GM10248 (cell line): ENCODE measurements at regions not wholly inside any gene's neighbourhood (a gene's known extent, or its start where the extent isn't known, plus 50 kb on each side); places are given as distances from the start of the nearest gene placed in this dataset.
"Not testable (repeated sequence)": the region's sequence is repeated elsewhere in the genome, so short reads cannot be mapped to it uniquely, and the experiment has no call there.

Experiments
- CTCF ChIA-PET: fragments of 300-600 bp; sonication (Branson Sonifier 250); formaldehyde crosslinking; extraction: SDS; loops from one replicate; lab custom pipeline; 2021; ENCODE audit warnings: antibody characterized with exemption; lab: Yijun Ruan, JAX
- POLR2A ChIA-PET: fragments of 350-650 bp; sonication (Branson Sonifier 250); formaldehyde crosslinking; extraction: SDS; loops from one replicate; lab custom pipeline; 2020; ENCODE audit warnings: antibody characterized with exemption; lab: Yijun Ruan, JAX
- DNase-seq: peaks from one replicate; pipeline ENCODE4 v3.0.0; 2012; ENCODE audit errors: extremely low spot score

GRCh38 chr22:10526079-10526478, 5001.9 kb upstream of the OR11H1 start:
- POLR2A ChIA-PET, CTCF ChIA-PET, DNase-seq: not testable (repeated sequence)

- POLR2A ChIA-PET, CTCF ChIA-PET, DNase-seq: not testable (repeated sequence)
These were observed 4996.9 kb upstream of the OR11H1 start for GRCh38 chr22:10531141-10531540.

GRCh38 chr22:10572531-10572930, 4955.5 kb upstream of the OR11H1 start:
- DNase-seq, CTCF ChIA-PET: not testable (repeated sequence)

DNA sequence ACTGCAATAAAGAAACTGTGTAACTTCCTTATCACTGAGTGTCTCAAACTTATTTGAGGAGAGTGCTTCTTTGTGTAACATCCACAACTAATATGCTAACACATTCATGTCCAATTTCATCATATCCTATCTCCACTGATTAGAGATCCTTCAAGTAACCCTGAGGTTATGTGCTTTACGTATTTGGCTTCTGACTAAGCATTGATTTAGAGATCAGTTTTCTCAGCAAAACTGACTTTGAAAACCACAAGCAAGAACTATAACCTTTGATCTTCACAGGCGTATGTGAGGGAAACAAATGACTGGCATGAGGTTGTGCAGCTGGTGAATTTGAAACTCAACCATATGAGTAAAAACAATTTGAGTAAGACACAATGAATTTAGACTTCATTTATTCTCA, 4926.9 kb upstream of the OR11H1 start:
- POLR2A ChIA-PET, DNase-seq, CTCF ChIA-PET: not testable (repeated sequence)

More at GRCh38 chr22:10572531-10572930, 4955.5 kb upstream of the OR11H1 start:
- POLR2A ChIA-PET, result not testable (repeated sequence)

DNA sequence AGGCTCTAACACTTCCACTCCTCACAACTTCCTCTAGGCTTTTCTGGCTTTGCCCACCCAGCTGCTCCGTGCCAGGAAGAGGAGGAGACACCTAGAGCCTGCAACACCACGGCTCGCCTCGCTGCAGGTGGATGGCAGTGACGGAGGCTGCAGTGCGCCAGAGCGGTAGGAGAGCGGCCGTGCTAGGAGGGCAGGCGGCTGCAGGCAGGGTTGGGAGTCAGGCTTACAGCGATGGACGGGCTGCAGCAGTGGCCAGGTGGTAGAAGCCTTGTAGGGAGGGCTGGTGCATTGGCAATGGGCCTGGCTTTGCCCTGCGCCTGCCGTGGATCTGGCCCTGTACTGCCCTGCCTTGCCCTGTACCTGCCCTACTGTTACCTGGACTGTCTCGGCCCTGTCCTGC, 4896.0 kb upstream of the OR11H1 start:
- CTCF ChIA-PET, DNase-seq, POLR2A ChIA-PET: not testable (repeated sequence)

DNA sequence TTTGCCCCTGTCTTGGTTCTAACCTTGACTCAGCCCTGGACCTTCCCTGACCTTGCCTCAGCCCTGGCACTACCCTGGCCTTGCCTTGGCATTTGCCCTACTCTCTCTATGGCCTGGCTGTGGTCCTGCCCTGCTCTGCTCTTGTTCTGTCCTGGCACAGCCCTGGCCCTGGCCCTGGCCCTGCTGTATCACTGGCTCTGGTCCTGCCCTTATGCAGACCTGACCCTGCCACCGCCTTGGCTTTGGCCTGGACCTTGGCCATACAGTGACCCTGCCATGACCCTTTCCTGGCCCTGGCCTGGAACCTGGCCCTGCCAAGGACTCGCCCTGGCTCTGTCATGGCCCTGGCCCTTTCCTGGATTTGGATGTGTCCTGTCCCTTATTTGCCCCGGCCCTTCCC, 4892.7 kb upstream of the OR11H1 start:
- POLR2A ChIA-PET, DNase-seq, CTCF ChIA-PET: not testable (repeated sequence)

DNA sequence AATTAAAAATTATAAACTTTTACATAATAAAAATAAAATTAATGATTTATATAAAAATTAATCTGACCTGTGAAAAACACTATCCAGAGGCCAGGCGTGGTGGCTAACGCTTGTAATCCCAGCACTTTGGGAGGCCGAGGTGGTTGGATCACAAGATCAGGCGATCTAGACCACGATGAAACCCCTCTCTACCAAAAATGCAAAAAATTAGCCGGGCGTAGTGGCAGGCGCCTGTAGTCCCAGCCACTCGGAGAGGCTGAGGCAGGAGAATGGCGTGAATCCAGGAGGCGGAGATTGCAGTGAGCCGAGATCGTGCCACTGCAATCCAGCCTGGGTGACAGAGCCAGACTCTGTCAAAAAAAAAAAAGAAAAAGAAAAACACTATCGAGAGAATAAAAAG, 4865.2 kb upstream of the OR11H1 start:
- POLR2A ChIA-PET, DNase-seq, CTCF ChIA-PET: not testable (repeated sequence)

GRCh38 chr22:10673065-10673464, 4854.9 kb upstream of the OR11H1 start:
- DNase-seq, CTCF ChIA-PET, POLR2A ChIA-PET: not testable (repeated sequence)

DNA sequence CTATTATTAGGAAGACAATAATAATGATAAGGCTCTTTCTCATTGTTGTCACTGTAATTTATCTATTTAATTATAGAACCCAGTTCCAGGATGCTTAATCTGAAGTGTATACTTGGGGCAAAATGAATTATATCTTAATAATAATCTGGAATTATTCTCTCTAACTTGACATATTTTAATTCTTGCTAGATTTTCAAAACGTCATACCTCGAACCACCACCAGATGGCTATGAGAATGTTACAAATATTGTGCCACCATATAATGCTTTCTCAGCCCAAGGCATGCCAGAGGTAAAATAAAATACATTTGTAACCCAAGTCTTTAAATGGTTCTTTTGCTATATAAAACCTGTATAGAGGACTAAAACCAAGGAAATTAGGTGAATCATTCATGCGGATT, 4849.3 kb upstream of the OR11H1 start:
- CTCF ChIA-PET, POLR2A ChIA-PET, DNase-seq: not testable (repeated sequence)

- POLR2A ChIA-PET, CTCF ChIA-PET, DNase-seq: not testable (repeated sequence)
These were observed 4842.6 kb upstream of the OR11H1 start for GRCh38 chr22:10685436-10685835.

DNA sequence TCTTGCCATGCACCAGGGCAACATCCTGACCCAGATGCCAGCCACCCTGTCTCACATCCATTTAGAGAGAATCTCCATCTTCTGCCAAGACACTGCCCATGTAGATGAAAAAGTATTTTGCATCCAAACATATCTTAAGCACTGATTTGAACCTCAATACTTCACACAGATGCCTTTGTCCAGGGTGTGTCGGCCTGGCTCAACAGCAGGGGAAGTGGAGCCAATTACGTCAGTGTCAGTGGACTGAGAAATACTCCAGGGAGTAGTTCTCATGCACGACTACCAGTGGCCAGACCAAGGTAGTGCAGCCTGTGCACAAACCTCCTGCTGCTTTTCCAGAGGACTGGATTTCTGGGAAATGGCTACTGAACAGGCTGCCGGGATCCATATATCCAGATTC, 4840.7 kb upstream of the OR11H1 start:
- DNase-seq, POLR2A ChIA-PET, CTCF ChIA-PET: not testable (repeated sequence)

DNA sequence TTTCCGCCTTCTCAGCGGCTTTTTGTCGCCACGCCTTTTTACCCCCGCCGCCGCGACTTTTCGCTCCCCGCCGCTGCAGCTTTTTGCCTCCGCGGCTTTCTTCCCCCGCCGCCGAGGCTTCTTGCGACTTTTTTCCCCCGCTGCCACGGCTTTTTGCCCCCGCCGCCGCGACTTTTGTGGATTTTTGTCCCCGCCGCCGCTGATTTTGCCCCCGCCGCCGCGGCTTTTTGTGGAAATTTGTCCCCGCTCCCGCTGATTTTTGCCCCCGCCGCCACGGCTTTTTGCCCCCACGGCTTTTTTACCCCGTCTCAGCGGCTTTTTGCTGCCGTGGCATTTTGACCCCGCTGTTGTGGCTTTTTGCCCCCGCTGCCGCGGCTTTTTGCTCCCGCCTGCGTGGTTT, 4829.2 kb upstream of the OR11H1 start:
- DNase-seq, POLR2A ChIA-PET, CTCF ChIA-PET: not testable (repeated sequence)

DNA sequence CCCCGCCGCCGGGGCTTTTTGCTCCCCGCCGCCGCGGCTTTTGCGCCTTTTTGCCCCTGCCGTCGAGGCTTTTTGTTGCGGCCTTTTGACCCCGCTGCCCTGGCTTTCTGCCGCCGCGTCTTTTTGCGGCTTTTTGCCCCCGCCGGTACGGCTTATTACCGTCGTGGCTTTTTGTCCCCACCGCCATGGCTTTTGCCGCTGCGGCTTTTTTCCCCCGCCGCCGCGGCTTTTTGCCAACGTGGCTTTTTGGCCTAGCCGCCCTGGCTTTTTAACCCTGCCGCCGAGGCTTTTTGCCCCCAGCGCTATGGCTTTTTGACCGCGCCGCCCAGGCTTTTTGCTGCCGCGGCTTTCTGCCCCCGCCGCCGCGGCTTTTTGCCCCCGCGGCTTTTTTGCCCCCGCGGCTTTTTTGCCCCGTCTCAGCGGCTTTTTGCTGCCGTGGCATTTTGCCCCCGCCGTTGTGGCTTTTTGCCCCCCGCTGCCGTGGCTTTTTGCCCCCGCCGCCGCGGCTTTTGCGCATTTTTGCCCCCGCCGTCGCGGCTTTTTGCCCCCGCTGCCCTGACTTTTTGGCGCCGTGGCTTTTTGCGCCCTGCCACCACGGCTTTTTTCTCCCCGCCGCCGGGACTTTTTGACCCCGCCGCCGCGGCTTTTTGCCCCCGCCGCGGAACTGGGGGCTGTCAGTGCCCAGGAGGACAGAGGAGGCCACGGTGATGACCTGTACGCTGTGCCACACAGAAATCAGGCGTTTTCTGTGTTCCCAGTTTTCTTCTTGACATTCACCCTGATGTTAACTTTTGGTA, 4828.5 kb upstream of the OR11H1 start:
- CTCF ChIA-PET, DNase-seq, POLR2A ChIA-PET: not testable (repeated sequence)

GRCh38 chr22:10708175-10708574, 4819.8 kb upstream of the OR11H1 start:
- POLR2A ChIA-PET, DNase-seq: not testable (repeated sequence)
- CTCF ChIA-PET, result interaction anchor here (1.0 kb wide), 1 partner anchor 10 kb away, joined by 4 read pairs; no protein-coding TSS in a partner anchor

DNA sequence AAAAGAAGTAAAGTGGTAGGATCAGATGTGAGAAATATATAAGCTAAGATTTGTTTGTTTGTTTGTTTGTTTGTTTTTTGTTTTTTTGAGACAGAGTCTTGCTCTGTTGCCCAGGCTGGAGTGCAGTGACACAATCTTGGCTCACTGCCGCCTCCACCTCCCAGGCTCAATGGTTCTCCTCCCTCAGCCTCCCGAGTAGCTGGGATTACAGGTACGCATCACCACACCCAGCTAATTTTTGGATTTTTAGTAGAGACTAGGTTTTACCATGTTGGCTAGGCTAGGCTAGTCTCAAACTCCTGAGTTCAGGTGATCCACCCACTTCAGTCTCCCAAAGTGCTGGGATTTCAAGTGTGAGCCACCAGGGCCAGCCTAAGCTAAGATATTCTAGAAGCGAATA, 4817.1 kb upstream of the OR11H1 start:
- CTCF ChIA-PET, POLR2A ChIA-PET, DNase-seq: not testable (repeated sequence)

DNA sequence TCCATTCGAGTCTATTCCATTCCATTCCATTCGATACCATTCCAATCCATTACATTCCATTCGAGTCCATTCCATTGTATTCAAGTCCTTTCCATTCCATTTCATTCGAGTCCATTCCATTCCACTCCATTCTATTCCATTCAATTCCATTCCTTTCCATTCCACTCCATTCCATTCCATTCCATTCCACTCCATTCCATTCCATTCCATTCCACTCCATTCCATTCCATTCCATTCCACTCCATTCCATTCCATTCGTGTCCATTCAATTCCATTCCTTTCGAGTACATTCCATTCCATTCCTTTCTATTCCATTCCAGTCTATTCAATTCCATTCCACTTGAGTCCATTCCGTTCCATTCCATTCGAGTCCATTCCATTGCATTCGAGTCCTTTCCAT, 4805.2 kb upstream of the OR11H1 start:
- POLR2A ChIA-PET, DNase-seq, CTCF ChIA-PET: not testable (repeated sequence)

- POLR2A ChIA-PET, CTCF ChIA-PET, DNase-seq: not testable (repeated sequence)
These were observed 4804.0 kb upstream of the OR11H1 start for GRCh38 chr22:10723966-10724365.
